GM21360 (cell line): ENCODE measurements at regions not wholly inside any gene's neighbourhood (a gene's known extent, or its start where the extent isn't known, plus 50 kb on each side); places are given as distances from the start of the nearest gene placed in this dataset.
"Not testable (repeated sequence)": the region's sequence is repeated elsewhere in the genome, so short reads cannot be mapped to it uniquely, and the experiment has no call there.

Source experiments
- ATAC-seq: cut with Tn5 transposase; IDR thresholded peaks from one replicate; pipeline ENCODE4 v1.9.1; 2021; ENCODE audit warnings: mild to moderate bottlenecking, moderate library complexity; ENCODE audit not compliant: unreplicated experiment

DNA sequence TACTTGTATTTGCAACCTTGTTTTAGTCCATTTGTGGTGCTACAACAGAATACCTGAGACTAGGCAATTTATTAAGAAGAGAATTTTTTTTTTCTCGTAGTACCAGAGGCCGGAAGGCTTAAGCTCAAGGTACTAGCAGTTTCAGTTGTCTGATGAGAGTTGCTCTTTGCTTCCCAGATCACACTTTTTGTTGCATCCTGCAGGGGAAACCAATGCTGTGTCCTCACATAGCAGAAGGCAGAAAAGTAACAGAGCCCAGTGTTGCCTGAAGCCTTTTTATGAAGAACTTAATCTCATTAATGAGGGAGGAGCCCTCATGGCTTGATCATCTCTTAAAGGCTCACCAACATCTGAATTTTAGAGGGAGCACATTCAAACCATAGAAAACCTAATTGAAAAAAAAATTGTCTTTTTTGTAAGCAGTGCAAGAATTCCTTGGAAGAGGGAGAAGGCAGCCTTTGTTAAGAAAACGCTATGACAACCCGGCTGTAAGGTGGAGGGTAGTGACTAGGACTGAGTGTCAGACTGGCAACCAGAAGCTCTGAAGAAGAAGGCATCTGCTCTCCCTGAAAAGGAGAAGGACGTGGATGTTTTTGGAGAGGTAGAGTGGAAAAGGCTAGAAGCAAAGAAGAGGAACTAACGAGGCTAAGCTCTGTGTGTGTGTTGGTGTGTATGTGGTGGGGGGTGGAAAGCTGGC lies 1245.3 kb downstream of the ROBO2 start:
- ATAC-seq, result no peak

DNA sequence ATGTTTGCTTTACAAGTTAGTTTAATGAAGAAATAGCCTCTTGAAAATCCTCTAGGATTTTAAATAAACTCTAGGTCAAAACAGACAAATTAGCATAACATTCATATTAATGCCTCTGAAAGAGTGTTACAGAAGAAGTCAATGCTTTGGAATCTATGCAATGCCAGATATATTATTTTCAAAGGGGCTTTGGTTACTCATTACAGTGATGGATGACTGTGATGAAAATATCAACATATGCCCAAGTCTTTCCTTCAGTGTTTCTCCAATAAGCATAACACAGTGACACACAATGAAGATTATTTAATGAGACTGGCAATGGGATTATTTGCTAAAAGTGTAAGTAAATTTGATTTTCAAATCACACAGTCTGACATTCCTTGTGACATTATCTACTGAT lies 1247.2 kb downstream of the ROBO2 start:
- ATAC-seq, result no peak

DNA sequence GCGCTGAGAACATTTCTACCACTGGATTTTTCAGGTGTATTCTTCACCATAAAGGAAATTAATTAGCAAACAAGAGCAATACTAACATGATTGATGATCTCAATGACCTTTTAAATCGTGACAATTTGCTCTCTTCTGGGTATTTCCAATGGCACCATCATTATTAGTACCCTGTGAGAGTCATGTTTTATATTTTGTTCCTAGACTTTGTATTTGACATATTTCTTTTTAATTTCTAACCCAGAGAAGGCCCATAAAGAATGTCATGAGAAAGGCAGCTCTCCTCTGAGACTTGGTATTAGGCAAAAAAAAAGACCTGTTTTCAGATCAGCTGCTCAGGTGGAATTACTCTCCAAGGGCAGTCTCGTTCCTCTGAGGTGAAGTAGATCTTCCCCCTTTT lies 1253.4 kb downstream of the ROBO2 start:
- ATAC-seq, result no peak

DNA sequence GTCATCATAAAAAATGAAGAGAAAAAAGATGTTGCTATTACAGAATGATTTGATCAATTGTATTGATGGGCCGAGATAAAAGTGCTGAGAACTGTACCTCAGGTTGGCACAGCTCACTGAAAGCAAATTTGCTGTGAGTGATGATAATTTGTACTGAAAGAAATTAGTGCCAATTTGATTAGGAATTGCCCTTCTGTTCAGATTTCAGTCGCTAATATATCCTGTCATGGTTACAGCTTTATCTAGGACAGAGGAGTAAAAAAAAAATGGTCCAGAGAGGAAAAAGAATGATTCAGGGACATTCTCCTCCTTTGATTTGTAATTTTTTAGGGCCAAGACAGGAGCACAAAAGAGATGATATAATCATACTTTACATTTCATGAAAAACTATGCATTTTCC lies 1264.2 kb downstream of the ROBO2 start:
- no peak for ATAC-seq

DNA sequence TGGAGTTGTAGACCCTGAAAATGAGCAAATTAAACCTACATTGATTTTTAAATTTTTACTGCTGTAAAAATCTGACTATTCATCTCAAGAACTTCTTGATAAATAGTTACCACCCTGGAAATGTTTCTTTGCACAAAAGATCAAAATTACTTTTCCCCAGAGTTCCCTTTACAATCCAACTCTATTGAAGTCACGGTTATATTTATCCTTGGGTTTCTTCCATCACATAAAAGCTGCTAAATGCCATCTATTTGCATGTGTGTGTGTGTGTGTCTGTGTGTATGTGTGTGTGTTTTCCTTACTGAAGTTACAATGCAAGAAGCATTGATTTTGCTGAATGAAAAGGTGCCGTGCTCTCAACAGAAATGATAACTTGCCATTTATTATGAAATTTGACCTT lies 1273.0 kb downstream of the ROBO2 start:
- ATAC-seq, result no peak

DNA sequence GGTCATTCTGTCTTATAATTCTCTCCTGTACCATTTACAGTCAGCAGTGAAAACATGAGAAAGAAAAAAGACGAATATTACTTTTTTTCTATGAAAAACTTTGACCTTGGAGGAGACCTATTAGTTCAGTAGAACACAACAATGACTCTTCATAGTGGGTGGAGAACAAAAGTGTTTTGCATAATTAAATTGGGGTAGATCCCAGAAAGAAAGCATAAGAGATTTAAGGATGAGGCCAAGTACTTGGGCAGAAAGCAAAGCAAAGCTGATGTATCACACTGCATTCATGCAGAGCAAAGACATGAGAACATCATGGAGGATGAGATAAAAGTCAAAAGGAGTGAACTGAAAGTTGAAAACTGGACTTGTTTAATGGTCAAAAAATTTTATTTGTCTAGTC lies 1273.4 kb downstream of the ROBO2 start:
- no peak for ATAC-seq

DNA sequence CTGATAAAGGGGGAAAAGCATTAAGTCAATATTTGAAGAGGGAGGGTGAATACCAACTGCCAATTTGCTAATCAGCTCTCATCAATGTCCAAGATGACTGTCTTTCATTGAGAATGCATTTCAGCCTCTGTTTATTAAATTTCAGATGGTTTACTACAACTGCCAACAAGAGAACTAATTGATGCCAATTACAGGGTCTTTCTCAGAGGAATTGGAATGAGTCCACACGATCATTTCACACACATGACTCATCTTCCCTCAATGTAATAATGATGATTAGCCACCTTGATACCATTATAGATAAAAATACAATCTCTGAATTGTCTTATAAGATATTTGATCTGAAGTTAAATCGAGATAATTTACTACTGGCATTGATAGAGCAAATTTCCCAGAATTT lies 1274.4 kb downstream of the ROBO2 start:
- ATAC-seq, result no peak

DNA sequence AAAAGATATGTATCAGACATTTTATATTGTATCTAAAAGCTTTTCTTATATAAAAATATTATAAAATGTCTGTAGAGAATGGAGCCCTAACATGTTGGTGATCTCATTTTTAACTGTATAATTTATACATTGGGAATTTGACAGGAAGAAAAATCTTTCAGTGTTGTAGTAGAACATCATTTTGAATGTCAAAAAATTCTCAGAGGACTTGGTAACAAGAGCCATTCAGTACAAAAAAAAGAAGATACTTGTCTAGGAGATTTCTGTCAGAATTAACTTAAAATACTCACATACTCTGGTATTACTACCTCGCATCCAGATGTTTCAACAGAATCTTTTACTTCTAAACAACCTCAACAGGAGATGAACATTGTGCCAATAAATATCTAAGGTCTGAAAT lies 1277.9 kb downstream of the ROBO2 start:
- no peak for ATAC-seq

DNA sequence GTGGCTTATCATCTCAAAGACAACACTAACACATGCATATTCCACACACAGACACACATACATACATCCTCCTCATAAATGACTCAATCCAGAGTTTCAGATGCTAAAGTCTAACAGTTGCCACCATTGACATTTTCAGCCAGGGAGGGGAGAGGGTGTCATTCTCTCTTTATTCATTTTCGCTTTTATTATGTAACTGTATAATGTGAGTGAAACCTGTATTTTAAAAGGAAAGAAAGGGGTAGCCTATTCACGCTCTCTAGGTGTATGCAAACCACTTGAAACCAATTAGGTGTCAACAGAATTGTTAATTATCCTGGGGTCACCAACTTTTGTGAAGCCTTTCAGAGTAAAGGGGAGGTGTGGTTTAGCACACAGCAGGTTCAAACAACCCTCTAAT lies 1282.9 kb downstream of the ROBO2 start:
- no peak for ATAC-seq

DNA sequence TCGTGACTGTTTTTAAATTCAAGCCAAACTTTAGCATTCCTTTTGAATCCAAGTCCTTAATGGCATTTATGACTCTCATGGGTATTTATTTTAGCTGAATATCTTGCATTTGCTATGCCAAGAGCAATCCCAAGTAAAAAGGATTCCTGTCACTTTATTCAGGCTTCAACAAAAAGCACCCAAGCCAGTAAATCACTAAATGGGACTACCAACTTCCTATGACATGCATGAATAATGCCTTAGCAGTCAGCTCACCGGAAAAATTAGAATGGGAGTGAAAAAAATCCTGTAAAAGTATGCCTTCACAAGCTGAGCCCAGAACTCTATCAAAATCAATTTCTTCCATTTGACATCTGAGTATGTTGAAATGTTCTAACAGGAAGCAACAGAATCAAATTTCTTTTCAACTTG lies 1297.9 kb downstream of the ROBO2 start:
- ATAC-seq, result no peak

DNA sequence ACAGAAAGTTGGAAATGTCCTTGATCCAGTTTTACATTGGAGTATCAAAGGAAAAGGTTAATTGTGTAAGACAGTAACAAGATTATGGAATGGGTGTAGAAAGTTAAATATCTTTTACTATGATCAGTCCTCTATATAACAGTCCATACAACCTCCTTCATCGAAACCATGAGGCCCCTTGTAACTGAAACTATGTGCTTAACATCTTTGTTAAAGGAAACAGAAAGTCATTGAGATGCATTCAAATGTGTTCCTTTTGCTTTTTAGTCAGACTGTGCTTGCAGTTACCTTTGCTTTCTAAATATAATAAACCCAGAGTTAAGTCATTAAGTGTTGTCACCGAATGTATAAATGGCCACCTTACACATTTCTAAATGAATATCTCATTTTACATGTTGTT lies 1298.5 kb downstream of the ROBO2 start:
- peak; percentile 99 for ATAC-seq

DNA sequence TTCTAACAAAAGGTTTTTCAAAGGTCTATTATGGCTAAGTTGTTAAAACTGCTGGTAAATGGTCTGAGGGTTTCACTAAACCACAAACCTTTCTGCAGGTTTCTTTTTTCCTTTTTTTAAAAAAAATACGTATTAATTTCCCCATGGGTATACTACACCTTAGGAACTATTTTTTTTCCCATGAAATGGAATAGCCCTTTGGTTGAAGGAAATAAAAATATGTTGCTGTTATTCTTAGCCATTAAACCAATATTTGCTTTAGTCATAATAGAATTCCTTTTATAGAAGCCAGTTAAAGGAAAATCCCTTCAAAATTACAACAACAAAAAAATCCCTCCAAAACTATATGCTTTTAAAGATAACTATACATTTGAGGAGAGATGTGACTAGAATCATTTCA lies 1303.3 kb downstream of the ROBO2 start:
- no peak for ATAC-seq

DNA sequence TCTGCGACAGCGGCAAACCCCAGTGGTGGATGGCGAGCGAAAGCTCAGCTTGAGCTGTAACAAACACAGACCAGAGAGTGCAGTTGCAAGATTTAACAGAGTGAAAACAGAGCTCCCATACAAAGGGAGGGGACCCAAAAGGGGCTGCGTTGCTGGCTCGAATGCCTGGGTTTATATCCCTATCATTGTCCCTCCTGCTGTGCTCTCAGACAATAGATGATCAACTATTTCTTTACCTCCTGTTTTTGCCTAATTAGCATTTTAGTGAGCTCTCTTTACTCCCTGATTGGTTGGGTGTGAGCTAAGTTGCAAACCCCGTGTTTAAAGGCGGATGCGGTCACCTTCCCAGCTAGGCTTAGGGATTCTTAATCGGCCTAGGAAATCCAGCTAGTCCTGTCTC lies 1304.4 kb downstream of the ROBO2 start:
- ATAC-seq, result not testable (repeated sequence)

DNA sequence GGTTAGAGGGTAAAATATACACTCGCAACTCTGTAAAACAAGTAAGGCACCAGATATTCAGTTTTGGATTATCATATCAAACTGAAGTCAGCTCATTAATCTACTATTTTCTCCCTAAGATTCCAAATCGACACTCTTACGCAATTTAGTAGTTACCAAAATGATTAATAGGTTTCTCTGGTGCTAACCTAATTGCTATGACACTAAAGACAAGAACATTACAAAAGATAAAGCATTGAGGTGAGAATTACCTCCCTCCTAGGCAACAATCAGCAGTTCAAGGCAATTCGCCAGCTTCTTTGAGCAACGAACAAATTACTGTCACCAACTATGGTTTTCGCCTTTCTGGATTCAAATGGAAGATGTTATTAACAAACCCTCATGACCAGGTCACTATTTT lies 1305.0 kb downstream of the ROBO2 start:
- ATAC-seq, result no peak

DNA sequence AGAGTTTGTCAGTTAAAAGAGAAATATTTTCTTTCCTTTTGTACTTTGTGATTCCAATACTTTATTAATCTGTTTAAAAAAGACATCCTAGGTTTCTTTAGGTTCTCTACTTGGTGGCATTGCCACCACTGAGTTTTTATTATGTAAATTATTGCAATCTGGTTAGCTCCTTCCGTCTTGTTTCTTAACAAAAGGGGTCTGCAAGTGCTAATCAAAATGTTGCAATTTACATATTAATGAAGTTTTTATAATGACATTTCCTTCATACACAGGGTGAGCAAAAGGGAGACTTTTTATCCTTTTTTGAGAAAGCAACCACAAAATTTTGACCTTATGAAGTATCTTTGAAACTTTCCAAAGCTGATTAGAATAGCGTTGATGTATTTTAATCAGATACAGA lies 1307.3 kb downstream of the ROBO2 start:
- no peak for ATAC-seq

DNA sequence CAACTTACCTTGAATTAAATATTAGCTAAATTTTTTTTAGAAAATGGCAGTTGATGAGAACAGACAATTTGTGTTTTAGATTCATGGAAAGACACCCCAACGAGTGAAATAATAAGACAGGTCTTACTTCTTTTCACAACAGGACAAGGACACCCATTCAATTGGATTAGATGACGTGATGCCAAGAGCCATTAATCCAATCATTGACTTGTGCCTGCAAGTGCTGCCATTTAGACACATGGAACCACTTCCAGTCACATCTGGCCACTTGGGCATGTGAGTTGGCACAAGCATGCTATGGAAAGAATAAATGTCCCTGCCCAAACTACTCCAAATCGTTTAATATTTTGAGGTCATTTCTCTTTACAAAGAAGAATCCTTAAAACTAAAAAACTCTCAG lies 1308.8 kb downstream of the ROBO2 start:
- ATAC-seq, result no peak

DNA sequence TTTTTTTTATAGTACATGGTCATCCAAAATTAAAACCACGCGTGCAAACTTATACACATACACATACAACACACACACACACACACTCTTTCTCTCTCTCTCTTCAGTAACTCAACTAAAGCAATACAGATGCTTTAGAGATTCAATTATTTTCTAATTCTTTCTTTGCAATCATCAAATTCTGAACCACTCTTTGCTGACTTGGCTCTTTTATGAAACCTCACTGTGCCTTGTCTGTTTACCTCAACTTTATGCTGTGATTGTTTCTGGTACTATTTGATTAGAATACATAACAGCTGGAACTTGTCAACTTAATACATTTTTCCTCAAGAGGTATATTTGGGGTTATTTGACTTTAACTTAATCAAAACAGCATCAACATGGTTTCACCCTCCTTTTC lies 1309.7 kb downstream of the ROBO2 start:
- ATAC-seq, result no peak

DNA sequence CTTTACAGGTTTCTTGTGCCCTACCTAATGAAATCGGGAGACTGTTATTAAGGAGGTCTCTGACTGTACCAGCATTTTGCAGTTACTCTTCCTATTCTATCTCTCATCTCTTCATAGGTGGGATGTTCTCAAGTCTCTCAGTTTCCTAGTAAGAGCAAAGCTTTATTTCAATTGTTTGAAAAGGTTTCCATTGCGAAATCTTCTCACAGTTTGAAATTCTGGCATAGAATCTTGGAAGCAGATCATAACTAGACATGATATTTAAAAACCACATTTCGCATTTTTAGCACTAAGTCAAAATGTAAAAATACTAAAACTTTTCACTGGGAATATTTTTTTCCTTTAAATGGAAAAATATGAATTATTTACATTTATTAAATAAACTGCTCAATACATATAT lies 1311.4 kb downstream of the ROBO2 start:
- ATAC-seq, result no peak

DNA sequence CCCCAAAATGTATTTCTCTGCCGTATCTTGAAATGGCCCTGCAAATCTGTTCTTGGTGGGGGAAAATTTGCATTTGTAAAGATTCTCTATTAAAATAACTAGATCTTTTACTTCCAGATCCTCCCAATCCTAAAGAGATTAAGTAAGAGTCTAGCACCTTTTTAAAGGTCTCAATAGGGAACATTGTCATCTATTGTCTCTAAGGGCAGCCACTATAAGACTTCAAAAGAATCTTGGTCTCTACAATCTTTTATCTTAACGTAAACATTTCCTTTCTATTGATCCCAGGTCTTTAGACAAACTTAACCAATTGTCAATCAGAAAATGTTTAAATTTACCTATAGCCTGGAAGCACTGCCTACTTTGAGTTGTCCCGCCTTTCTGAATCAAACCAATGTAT lies 1313.3 kb downstream of the ROBO2 start:
- no peak for ATAC-seq

DNA sequence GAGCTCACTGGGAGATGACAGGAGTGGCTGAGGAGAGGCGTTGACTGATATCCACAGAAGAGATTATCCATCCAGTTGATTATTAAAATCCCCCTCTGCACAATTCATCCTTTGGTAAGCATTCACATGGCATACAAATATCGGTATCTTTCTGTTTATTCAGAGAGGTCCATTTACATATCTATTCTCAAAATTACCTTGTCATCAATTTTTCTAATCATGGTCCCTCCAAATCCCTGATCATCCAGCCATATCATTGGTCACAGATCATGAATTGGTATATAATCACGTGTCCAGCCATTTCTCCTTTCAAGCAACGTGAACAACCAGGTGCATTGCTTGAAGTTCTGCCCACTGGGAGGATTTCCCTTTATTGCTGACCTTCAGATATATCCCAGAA lies 1321.0 kb downstream of the ROBO2 start:
- ATAC-seq, result no peak

DNA sequence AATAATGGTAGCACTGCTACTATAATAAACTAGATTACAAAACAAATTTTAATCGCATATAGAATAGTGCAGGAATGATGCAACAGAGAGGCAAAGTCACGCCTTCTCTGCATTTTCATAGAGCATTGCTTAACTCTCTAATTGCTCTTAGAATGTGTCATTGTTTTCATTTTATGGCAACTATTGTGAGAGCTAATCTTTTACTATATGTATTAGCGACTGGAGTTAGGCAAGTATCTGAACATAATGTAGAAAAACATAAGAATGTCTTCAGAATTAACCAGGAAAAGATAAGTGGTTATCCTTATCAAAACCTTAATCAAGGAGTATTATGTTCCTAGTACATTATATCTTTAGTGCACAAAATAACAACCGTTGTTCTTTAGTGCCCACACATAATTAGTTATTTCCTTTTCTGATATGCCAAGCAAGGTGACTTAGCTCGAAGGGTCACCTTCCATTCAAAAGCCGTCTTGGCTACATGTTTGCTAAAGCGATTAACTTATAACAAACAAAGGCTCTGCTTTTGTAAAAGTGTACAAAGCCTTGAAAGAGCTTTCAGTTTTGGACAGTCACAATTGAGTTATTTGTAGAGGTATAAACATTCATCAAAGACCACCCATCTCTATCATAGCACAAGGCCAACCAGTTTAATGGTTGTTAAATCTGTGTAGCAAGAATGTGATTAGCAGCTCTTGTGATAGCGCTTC lies 1328.9 kb downstream of the ROBO2 start:
- ATAC-seq, result no peak

DNA sequence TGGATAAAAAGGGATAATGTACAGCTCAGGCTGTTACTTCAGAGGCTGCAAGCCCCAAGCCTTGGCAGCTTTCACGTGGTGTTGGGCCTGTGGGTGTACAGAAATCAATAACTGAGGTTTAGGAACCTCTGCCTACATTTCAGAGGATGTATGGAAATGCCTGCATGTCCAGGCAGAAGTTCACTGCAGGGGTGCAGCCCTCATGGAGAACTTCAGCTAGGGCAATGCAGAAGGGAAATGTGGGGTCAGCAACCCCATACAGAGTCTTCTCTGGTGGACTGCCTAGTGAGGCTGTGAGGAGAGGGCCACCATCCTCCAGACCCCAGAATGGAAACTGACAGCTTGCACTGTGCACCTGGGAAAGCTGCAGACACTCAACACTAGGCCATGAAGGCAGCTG lies 1350.3 kb downstream of the ROBO2 start:
- no peak for ATAC-seq

DNA sequence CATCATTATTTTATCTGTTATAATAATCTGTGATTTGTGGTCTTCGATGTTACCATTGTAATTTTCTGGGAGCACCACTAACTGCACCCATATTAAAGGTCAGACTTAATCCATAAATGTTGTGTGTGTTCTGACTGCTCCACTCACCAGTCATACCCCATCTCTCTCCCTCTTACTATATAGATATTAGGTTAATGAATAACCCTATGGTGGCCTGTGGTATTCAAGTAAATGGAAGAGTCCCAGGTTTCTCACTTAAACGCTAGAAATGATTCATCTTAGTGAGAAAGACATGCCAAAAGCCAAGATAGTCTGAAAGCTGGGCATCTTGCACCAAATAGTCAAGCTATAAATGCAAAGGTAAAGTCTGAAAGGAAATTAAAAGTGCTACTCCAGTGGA lies 1358.5 kb downstream of the ROBO2 start:
- no peak for ATAC-seq
